GM23338 (cell line): ENCODE measurements at regions not wholly inside any gene's neighbourhood (a gene's known extent, or its start where the extent isn't known, plus 50 kb on each side); places are given as distances from the start of the nearest gene placed in this dataset.

Experiments used
- ATAC-seq: fragments of 200-7000 bp; cut with Tn5 transposase; 3 replicates; pipeline ENCODE4 v1.9.1; 2020
- DNase-seq: peaks from one replicate; pipeline ENCODE4 v3.0.0-alpha.2; 2015; ENCODE audit warnings: low spot score
- H2AFZ ChIP-seq: fragments of 200-600 bp; sonication (generic); 2 replicates; pipeline ENCODE4 v1.8.0; 2016; ENCODE audit warnings: antibody characterized with exemption, mild to moderate bottlenecking, moderate library complexity
- H3F3A ChIP-seq: fragments of 200-600 bp; sonication (generic); replicated peaks from 2 replicates; pipeline ENCODE4 v1.8.0; 2017; ENCODE audit warnings: antibody characterized with exemption, mixed run types, low read depth
- H3K27ac ChIP-seq: fragments of 200-600 bp; sonication (generic); 2 replicates; pipeline ENCODE4 v1.6.1; 2016; ENCODE audit warnings: low read depth
- H3K27me3 ChIP-seq: fragments of 200-600 bp; sonication (generic); 2 replicates; pipeline ENCODE4 v1.8.0; 2016; ENCODE audit warnings: mild to moderate bottlenecking, mixed run types, moderate library complexity; ENCODE audit not compliant: insufficient read depth
- H3K36me3 ChIP-seq: fragments of 200-600 bp; sonication (generic); 2 replicates; pipeline ENCODE4 v1.8.0; 2016; ENCODE audit warnings: mild to moderate bottlenecking; ENCODE audit not compliant: insufficient read depth
- H3K4me1 ChIP-seq: fragments of 200-600 bp; sonication (generic); 2 replicates; pipeline ENCODE4 v1.8.0; 2016; ENCODE audit warnings: mild to moderate bottlenecking, moderate library complexity; ENCODE audit not compliant: insufficient read depth
- H3K4me2 ChIP-seq: fragments of 200-600 bp; sonication (generic); 2 replicates; pipeline ENCODE4 v1.7.1; 2017; ENCODE audit warnings: mixed run types
- H3K4me3 ChIP-seq: fragments of 200-600 bp; sonication (generic); 2 replicates; pipeline ENCODE4 v1.6.1; 2016; ENCODE audit warnings: mixed run types
- H3K79me2 ChIP-seq: fragments of 200-600 bp; sonication (generic); replicated peaks from 2 replicates; pipeline ENCODE4 v1.8.0; 2017; ENCODE audit warnings: mild to moderate bottlenecking; ENCODE audit not compliant: insufficient read depth
- H3K9me2 ChIP-seq: fragments of 200-600 bp; sonication (generic); 2 replicates; pipeline ENCODE4 v1.8.0; 2017; ENCODE audit not compliant: insufficient read depth
- H4K20me1 ChIP-seq: fragments of 200-600 bp; sonication (generic); replicated peaks from 2 replicates; pipeline ENCODE4 v1.8.0; 2017; ENCODE audit warnings: mild to moderate bottlenecking; ENCODE audit not compliant: insufficient read depth
- H3K27ac Mint-ChIP-seq: 2 replicates; pipeline ENCODE4 v1.8.0; 2020; ENCODE audit warnings: inconsistent platforms, mild to moderate bottlenecking, moderate library complexity, mixed read lengths
- H3K27me3 Mint-ChIP-seq: 3 replicates; pipeline ENCODE4 v1.8.0; 2022; ENCODE audit warnings: low read depth, mild to moderate bottlenecking, moderate library complexity, mixed read lengths, inconsistent platforms; ENCODE audit not compliant: insufficient read depth, poor library complexity
- H3K36me3 Mint-ChIP-seq: 3 replicates; pipeline ENCODE4 v1.8.0; 2021; ENCODE audit warnings: low read depth, mild to moderate bottlenecking, inconsistent platforms, moderate library complexity, mixed read lengths
- H3K4me1 Mint-ChIP-seq: 3 replicates; pipeline ENCODE4 v1.8.0; 2020; ENCODE audit warnings: mild to moderate bottlenecking, inconsistent platforms, mixed read lengths
- H3K4me3 Mint-ChIP-seq: 3 replicates; pipeline ENCODE4 v1.8.0; 2021; ENCODE audit warnings: moderate library complexity, mild to moderate bottlenecking, inconsistent platforms, mixed read lengths
- H3K9me3 Mint-ChIP-seq: 3 replicates; pipeline ENCODE4 v1.8.0; 2020; ENCODE audit warnings: moderate library complexity, mild to moderate bottlenecking, inconsistent platforms, mixed read lengths
- CREB1 ChIP-seq: fragments of 250-450 bp; sonication (Bioruptor Pico); IDR thresholded peaks from 2 replicates; pipeline ENCODE4 v1.5.0; 2020; ENCODE audit warnings: low read depth, mild to moderate bottlenecking, moderate library complexity
- EZH2 ChIP-seq: fragments of 200-600 bp; sonication (generic); IDR thresholded peaks from one replicate; pipeline ENCODE4 v1.8.0; 2017; ENCODE audit warnings: antibody characterized with exemption, mild to moderate bottlenecking, low read depth; ENCODE audit not compliant: unreplicated experiment
- EZH2phosphoT487 ChIP-seq: fragments of 200-600 bp; sonication (generic); IDR thresholded peaks from one replicate; pipeline ENCODE4 v1.8.1; 2018; ENCODE audit warnings: antibody characterized with exemption; ENCODE audit not compliant: unreplicated experiment
- NANOG ChIP-seq: IDR thresholded peaks from 2 replicates; pipeline ENCODE4 v1.6.1; 2016; ENCODE audit warnings: antibody characterized with exemption, borderline replicate concordance
- POLR2AphosphoS5 ChIP-seq: IDR thresholded peaks from 2 replicates; pipeline ENCODE4 v1.6.1; 2016; ENCODE audit warnings: antibody characterized with exemption, low read depth
- STAT1 ChIP-seq: IDR thresholded peaks from one replicate; pipeline ENCODE4 v1.6.1; 2016; ENCODE audit warnings: antibody characterized with exemption; ENCODE audit not compliant: unreplicated experiment
- ZNF331 ChIP-seq: fragments of 250-450 bp; sonication (Bioruptor Pico); IDR thresholded peaks from 2 replicates; pipeline ENCODE4 v1.5.0; 2020; ENCODE audit warnings: low read depth, mild to moderate bottlenecking, moderate library complexity
- TF ChIP-seq, protein P1 (sequence below): fragments of 250-450 bp; sonication (Bioruptor Pico); IDR thresholded peaks from 2 replicates; pipeline ENCODE4 v1.5.0; 2020; ENCODE audit warnings: mild to moderate bottlenecking, moderate library complexity
- TF ChIP-seq, protein P2 (sequence below), 2 experiments: fragments of 200-600 bp in 1 of 2; sonication (generic) in 1 of 2; conservative IDR thresholded peaks; 2 replicates each; pipeline versions ENCODE4 v1.5.1 to v1.6.1; 2016 to 2017; ENCODE audit warnings: antibody characterized with exemption in 2 of 2, low read depth in 2 of 2, mild to moderate bottlenecking in 2 of 2, moderate library complexity in 1 of 2
- TF ChIP-seq, protein P3 (sequence below): IDR thresholded peaks from 2 replicates; pipeline ENCODE4 v1.6.1; 2016; ENCODE audit warnings: antibody characterized with exemption

DNA sequence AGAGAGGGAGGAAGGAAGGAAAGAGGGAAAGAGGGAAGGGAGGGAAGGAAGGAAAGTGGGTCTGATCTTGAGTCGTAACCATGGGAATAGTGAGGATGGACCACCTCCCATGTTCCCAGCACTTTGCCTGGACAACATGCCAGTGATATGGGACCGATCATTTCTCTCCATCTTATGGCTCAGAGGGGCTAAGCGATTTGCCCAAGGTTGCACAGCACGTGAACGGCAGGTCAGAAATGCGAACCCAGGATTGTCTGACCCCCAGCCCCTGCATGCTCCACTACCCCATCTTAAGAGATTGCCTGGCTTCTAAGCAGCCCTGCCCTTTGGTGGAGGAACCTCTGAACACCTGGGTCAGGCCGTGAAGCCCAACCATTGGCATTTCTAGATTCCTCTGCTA is 109.0 kb upstream of the CARD11 start:
- TF ChIP-seq, protein P1, sequence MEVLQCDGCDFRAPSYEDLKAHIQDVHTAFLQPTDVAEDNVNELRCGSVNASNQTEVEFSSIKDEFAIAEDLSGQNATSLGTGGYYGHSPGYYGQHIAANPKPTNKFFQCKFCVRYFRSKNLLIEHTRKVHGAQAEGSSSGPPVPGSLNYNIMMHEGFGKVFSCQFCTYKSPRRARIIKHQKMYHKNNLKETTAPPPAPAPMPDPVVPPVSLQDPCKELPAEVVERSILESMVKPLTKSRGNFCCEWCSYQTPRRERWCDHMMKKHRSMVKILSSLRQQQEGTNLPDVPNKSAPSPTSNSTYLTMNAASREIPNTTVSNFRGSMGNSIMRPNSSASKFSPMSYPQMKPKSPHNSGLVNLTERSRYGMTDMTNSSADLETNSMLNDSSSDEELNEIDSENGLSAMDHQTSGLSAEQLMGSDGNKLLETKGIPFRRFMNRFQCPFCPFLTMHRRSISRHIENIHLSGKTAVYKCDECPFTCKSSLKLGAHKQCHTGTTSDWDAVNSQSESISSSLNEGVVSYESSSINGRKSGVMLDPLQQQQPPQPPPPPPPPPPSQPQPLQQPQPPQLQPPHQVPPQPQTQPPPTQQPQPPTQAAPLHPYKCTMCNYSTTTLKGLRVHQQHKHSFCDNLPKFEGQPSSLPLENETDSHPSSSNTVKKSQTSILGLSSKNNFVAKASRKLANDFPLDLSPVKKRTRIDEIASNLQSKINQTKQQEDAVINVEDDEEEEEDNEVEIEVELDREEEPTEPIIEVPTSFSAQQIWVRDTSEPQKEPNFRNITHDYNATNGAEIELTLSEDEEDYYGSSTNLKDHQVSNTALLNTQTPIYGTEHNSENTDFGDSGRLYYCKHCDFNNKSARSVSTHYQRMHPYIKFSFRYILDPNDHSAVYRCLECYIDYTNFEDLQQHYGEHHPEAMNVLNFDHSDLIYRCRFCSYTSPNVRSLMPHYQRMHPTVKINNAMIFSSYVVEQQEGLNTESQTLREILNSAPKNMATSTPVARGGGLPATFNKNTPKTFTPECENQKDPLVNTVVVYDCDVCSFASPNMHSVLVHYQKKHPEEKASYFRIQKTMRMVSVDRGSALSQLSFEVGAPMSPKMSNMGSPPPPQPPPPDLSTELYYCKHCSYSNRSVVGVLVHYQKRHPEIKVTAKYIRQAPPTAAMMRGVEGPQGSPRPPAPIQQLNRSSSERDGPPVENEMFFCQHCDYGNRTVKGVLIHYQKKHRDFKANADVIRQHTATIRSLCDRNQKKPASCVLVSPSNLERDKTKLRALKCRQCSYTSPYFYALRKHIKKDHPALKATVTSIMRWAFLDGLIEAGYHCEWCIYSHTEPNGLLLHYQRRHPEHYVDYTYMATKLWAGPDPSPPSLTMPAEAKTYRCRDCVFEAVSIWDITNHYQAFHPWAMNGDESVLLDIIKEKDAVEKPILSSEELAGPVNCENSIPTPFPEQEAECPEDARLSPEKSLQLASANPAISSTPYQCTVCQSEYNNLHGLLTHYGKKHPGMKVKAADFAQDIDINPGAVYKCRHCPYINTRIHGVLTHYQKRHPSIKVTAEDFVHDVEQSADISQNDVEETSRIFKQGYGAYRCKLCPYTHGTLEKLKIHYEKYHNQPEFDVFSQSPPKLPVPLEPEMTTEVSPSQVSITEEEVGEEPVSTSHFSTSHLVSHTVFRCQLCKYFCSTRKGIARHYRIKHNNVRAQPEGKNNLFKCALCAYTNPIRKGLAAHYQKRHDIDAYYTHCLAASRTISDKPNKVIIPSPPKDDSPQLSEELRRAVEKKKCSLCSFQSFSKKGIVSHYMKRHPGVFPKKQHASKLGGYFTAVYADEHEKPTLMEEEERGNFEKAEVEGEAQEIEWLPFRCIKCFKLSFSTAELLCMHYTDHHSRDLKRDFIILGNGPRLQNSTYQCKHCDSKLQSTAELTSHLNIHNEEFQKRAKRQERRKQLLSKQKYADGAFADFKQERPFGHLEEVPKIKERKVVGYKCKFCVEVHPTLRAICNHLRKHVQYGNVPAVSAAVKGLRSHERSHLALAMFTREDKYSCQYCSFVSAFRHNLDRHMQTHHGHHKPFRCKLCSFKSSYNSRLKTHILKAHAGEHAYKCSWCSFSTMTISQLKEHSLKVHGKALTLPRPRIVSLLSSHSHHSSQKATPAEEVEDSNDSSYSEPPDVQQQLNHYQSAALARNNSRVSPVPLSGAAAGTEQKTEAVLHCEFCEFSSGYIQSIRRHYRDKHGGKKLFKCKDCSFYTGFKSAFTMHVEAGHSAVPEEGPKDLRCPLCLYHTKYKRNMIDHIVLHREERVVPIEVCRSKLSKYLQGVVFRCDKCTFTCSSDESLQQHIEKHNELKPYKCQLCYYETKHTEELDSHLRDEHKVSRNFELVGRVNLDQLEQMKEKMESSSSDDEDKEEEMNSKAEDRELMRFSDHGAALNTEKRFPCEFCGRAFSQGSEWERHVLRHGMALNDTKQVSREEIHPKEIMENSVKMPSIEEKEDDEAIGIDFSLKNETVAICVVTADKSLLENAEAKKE (CRISPR knock-in tag) = no peak
- no peak for TF ChIP-seq EZH2phosphoT487
- TF ChIP-seq EZH2 = no peak
- TF ChIP-seq CREB1 (CRISPR knock-in tag) = no peak
- TF ChIP-seq ZNF331 (CRISPR knock-in tag) = no peak
- no peak for TF ChIP-seq POLR2AphosphoS5
- no peak for TF ChIP-seq NANOG
- Histone ChIP-seq H3K36me3 (no peaks in the 10 kb centered on the region), H3K27ac (no peak overlapping the region), H3K79me2 (no peaks in the 10 kb centered on the region), H4K20me1 (no peaks in the 10 kb centered on the region), H3F3A (no peaks in the 10 kb centered on the region), H3K4me3 (no peak overlapping the region), H3K4me2 (no peak overlapping the region), H3K9me2 (no peaks in the 10 kb centered on the region), H3K4me1 (no peaks in the 10 kb centered on the region), H2AFZ (no peak overlapping the region), H3K27me3 (no peaks in the 10 kb centered on the region)
- DNase-seq (no peak), ATAC-seq (no peak)
- H3K27me3 Mint-ChIP-seq = peaks cover 3% of the 10 kb centered on the region
- no peak overlapping the region for H3K27ac Mint-ChIP-seq
- H3K4me3 Mint-ChIP-seq = no peak overlapping the region
- peaks cover 9% of the 10 kb centered on the region for H3K9me3 Mint-ChIP-seq
- H3K4me1 Mint-ChIP-seq = peaks cover 5% of the 10 kb centered on the region
- peaks cover 3% of the 10 kb centered on the region; the same call in 2 of the 3 replicates for H3K36me3 Mint-ChIP-seq

DNA sequence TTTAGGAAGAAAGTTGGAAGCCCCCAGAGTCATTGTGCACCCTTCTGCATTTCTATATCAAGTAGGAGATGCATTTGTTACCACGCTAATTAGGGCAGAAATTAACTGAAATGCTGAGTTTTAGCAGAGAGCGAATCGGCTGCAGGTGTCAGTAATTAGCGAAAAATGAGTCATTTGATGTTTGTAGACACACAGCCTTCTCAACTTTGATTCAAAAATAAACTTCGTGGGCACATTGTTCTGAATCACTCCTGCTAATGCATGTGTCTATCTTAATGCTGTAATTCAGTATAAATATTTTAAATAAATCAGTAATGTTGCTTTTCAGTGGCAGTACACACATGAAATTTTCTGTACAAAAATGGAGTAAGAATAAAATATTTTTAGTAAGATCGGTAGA is 109.5 kb upstream of the CARD11 start:
- Histone ChIP-seq H2AFZ (no peak overlapping the region), H3F3A (no peaks in the 10 kb centered on the region), H3K27me3 (no peaks in the 10 kb centered on the region), H3K27ac (no peak overlapping the region), H3K4me2 (no peak overlapping the region), H3K79me2 (no peaks in the 10 kb centered on the region), H4K20me1 (no peaks in the 10 kb centered on the region), H3K4me3 (no peak overlapping the region), H3K36me3 (no peaks in the 10 kb centered on the region), H3K9me2 (no peaks in the 10 kb centered on the region), H3K4me1 (no peaks in the 10 kb centered on the region)
- no peak for DNase-seq
- ATAC-seq = no peak
- Mint-ChIP-seq H3K4me3 (no peak overlapping the region), H3K27me3 (peaks cover 3% of the 10 kb centered on the region), H3K4me1 (peaks cover 9% of the 10 kb centered on the region), H3K27ac (no peak overlapping the region), H3K36me3 (peaks cover 3% of the 10 kb centered on the region; the same call in 2 of the 3 replicates), H3K9me3 (peaks cover 9% of the 10 kb centered on the region)
- TF ChIP-seq, protein P2, sequence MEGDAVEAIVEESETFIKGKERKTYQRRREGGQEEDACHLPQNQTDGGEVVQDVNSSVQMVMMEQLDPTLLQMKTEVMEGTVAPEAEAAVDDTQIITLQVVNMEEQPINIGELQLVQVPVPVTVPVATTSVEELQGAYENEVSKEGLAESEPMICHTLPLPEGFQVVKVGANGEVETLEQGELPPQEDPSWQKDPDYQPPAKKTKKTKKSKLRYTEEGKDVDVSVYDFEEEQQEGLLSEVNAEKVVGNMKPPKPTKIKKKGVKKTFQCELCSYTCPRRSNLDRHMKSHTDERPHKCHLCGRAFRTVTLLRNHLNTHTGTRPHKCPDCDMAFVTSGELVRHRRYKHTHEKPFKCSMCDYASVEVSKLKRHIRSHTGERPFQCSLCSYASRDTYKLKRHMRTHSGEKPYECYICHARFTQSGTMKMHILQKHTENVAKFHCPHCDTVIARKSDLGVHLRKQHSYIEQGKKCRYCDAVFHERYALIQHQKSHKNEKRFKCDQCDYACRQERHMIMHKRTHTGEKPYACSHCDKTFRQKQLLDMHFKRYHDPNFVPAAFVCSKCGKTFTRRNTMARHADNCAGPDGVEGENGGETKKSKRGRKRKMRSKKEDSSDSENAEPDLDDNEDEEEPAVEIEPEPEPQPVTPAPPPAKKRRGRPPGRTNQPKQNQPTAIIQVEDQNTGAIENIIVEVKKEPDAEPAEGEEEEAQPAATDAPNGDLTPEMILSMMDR (conservative IDR thresholded peaks at IDR 0.05; ENCODE audit: low read depth in 2 of 2) = no peak
- TF ChIP-seq ZNF331 (CRISPR knock-in tag) (no peak), POLR2AphosphoS5 (no peak), STAT1 (no peak), CREB1 (CRISPR knock-in tag) (no peak), EZH2 (no peak)
- TF ChIP-seq, protein P3, sequence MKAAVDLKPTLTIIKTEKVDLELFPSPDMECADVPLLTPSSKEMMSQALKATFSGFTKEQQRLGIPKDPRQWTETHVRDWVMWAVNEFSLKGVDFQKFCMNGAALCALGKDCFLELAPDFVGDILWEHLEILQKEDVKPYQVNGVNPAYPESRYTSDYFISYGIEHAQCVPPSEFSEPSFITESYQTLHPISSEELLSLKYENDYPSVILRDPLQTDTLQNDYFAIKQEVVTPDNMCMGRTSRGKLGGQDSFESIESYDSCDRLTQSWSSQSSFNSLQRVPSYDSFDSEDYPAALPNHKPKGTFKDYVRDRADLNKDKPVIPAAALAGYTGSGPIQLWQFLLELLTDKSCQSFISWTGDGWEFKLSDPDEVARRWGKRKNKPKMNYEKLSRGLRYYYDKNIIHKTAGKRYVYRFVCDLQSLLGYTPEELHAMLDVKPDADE = no peak
